Prostate gland (tissue), 2 donors: ENCODE measurements at regions not wholly inside any gene's neighbourhood (a gene's known extent, or its start where the extent isn't known, plus 50 kb on each side); places are given as distances from the start of the nearest gene placed in this dataset.

ENCODE experiments used
- DNase-seq: peaks from one replicate; pipeline ENCODE4 v3.0.0-alpha.2; 2019; ENCODE audit warnings: low spot score
- H3K27ac ChIP-seq, 2 donors: fragments of 200-600 bp; sonication (generic); 2 replicates each; pipeline ENCODE4 v1.5.1; 2017 to 2019
- H3K27me3 ChIP-seq: fragments of 200-600 bp; sonication (generic); replicated peaks from 2 replicates; pipeline ENCODE4 v1.5.1; 2019; ENCODE audit not compliant: insufficient read depth
- H3K36me3 ChIP-seq, 2 donors: fragments of 200-600 bp; sonication (generic); 1 replicate in 1 of 2; 2 replicates in 1 of 2; pipeline versions ENCODE4 v1.5.1 to v1.8.1; 2017 to 2019
- H3K4me1 ChIP-seq: fragments of 200-600 bp; sonication (generic); replicated peaks from 2 replicates; pipeline ENCODE4 v1.5.1; 2019
- H3K4me3 ChIP-seq, 2 donors: fragments of 200-600 bp; sonication (generic); 2 replicates each; pipeline ENCODE4 v1.5.1; 2017 to 2019
- H3K9me3 ChIP-seq: fragments of 200-600 bp; sonication (generic); 2 replicates; pipeline ENCODE4 v1.5.1; 2017
- POLR2A ChIP-seq: fragments of 450-650 bp; IDR thresholded peaks from one replicate; pipeline ENCODE4 v1.6.1; 2016; ENCODE audit warnings: antibody characterized with exemption, mild to moderate bottlenecking
- POLR2AphosphoS5 ChIP-seq: sonication (generic); formaldehyde crosslinking; IDR thresholded peaks from one replicate; pipeline ENCODE4 v1.6.1; 2017; ENCODE audit warnings: antibody characterized with exemption
- WGBS: methylation state at CpG from one replicate; pipeline ENCODE4 v1.1.5; 2018; 5-methylcytosine and 5-hydroxymethylcytosine counted together
- intact Hi-C: fragments of 100-400 bp; cut with DNase I; formaldehyde crosslinking; loops from one replicate; pipeline ENCODE4 v1.14.2; 2022
- TF ChIP-seq, protein P1 (sequence below), 4 experiments: fragments of 200-600 bp in 2 of 4; fragments of 450-650 bp in 2 of 4; sonication (generic) in 2 of 4; IDR thresholded peaks; 1 replicate in 3 of 4; 2 replicates in 1 of 4; pipeline ENCODE4 v1.5.1; 2016 to 2019; ENCODE audit warnings: antibody characterized with exemption in 4 of 4, mild to moderate bottlenecking in 2 of 4, moderate library complexity in 2 of 4

GRCh38 chr6:40688214-40688761, 101.1 kb upstream of the LRFN2 start:
- no peak overlapping the region for H3K27ac ChIP-seq
- intact Hi-C loops = no loop called here
- WGBS = 41% methylated on average over 7 of the region's 7 CpGs
- no peaks in the 10 kb centered on the region for H3K27me3 ChIP-seq
- H3K9me3 ChIP-seq = no peaks in the 10 kb centered on the region
- no peak overlapping the region for H3K4me3 ChIP-seq
- H3K4me1 ChIP-seq = no peaks in the 10 kb centered on the region
- TF ChIP-seq, protein P1, sequence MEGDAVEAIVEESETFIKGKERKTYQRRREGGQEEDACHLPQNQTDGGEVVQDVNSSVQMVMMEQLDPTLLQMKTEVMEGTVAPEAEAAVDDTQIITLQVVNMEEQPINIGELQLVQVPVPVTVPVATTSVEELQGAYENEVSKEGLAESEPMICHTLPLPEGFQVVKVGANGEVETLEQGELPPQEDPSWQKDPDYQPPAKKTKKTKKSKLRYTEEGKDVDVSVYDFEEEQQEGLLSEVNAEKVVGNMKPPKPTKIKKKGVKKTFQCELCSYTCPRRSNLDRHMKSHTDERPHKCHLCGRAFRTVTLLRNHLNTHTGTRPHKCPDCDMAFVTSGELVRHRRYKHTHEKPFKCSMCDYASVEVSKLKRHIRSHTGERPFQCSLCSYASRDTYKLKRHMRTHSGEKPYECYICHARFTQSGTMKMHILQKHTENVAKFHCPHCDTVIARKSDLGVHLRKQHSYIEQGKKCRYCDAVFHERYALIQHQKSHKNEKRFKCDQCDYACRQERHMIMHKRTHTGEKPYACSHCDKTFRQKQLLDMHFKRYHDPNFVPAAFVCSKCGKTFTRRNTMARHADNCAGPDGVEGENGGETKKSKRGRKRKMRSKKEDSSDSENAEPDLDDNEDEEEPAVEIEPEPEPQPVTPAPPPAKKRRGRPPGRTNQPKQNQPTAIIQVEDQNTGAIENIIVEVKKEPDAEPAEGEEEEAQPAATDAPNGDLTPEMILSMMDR (IDR thresholded peaks at IDR 0.05) = no peak
- TF ChIP-seq POLR2AphosphoS5 (no peak), POLR2A (no peak)
- no peaks in the 10 kb centered on the region for H3K36me3 ChIP-seq
- DNase-seq = no peak

DNA sequence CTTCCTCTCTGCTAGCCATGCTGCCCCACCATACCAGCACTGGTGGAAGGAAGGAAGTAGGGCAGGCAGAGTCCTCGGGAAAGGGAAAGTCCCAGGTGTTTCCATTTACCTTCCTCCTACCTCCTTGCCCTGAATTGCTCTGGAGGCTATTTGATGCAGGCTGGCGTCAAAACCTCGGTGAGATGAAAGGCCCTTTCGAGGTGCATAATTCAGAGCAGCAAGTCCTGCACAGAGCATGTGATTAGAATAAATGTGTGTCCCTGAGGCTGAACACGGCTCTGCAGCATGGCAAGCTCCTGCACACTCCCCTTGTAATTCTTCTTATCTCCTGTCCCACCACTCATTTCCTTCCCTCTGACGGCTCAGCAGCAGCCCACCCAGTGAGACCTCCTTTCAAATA, 98.7 kb upstream of the LRFN2 start:
- no peaks in the 10 kb centered on the region for H3K36me3 ChIP-seq
- H3K9me3 ChIP-seq = no peaks in the 10 kb centered on the region
- no peak for TF ChIP-seq POLR2AphosphoS5
- H3K27me3 ChIP-seq = no peaks in the 10 kb centered on the region
- intact Hi-C loops = no loop called here
- no peak overlapping the region for H3K27ac ChIP-seq
- H3K4me1 ChIP-seq = no peaks in the 10 kb centered on the region
- no peak overlapping the region for H3K4me3 ChIP-seq
- 31% methylated on average over 6 of the region's 6 CpGs for WGBS
- no peak for DNase-seq

DNA sequence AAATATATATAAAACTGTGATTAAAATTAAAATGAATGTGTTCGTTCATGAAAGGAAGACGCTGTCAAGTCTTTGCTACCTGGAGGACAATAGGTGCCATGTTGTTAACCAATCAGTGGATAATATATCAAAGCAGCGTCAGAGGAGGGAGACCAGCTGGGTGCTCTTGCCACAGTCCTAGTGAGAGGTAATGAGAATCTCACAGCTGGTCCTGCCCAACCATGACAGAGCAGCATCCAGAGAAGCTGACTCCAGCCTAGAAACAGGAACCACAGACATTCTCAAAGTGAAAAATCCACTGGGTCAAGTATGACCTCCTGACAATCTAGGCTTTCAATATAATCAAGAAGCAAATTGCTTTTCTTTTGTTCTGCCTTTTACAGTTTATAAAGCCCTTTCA, 94.5 kb upstream of the LRFN2 start:
- no peak for DNase-seq
- WGBS = 59% methylated on average over 3 of the region's 3 CpGs
- intact Hi-C loops = no loop called here
- no peaks in the 10 kb centered on the region for H3K27me3 ChIP-seq
- H3K27ac ChIP-seq = no peak overlapping the region
- H3K9me3 ChIP-seq = no peaks in the 10 kb centered on the region
- no peak overlapping the region for H3K4me3 ChIP-seq
- TF ChIP-seq, protein P1 (IDR thresholded peaks at IDR 0.05) = no peak
- TF ChIP-seq POLR2AphosphoS5 (no peak), POLR2A (no peak)
- H3K36me3 ChIP-seq = no peaks in the 10 kb centered on the region
- H3K4me1 ChIP-seq = no peaks in the 10 kb centered on the region

DNA sequence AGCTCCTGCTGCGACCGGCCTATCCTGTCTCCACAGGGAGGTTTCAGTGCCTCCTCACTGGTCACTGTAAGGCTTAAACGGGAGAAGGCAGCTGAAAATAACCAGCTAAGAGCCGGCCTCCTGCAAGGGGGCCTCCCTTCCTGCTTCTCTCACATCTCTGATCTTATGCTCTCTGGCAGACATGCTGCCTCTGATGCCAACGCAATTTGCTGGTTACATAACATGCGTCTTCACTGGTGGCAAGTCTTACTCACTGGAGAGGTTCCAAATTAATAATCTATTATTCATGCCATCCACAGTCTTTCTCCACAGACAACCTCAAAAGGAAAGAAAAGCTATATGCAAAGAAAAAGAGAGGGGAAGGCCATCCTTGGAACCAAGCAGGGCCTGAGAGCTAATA, 91.8 kb upstream of the LRFN2 start:
- intact Hi-C loops = no loop called here
- Histone ChIP-seq H3K4me1 (no peaks in the 10 kb centered on the region), H3K9me3 (no peaks in the 10 kb centered on the region), H3K27ac (no peak overlapping the region), H3K4me3 (no peak overlapping the region), H3K36me3 (no peaks in the 10 kb centered on the region), H3K27me3 (no peaks in the 10 kb centered on the region)
- DNase-seq = no peak
- 90% methylated on average over 6 of the region's 6 CpGs for WGBS
- TF ChIP-seq, protein P1 (IDR thresholded peaks at IDR 0.05) = no peak
- TF ChIP-seq POLR2A (no peak), POLR2AphosphoS5 (no peak)

DNA sequence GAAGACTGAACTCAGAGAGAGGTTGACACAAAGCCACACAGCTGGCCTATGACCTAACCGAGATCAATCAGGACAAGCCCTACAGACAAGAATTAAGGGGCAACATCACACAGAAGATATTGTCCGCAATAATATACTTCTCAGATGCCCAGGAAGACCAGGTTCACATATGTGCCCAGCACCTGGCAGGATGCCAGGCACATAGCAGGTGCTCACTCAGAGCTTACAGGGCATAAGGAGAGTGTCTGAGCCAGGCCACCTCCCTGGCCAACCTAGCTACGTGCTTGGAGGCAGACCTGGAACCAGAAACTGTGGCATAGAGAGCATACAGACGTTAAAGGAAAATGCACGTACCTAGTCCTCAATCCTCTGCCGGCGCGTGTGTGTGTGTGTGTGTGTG, 87.0 kb upstream of the LRFN2 start:
- Histone ChIP-seq H3K36me3 (no peaks in the 10 kb centered on the region), H3K27ac (no peak overlapping the region), H3K4me3 (no peak overlapping the region), H3K27me3 (no peaks in the 10 kb centered on the region), H3K4me1 (no peaks in the 10 kb centered on the region), H3K9me3 (no peaks in the 10 kb centered on the region)
- 87% methylated on average over 8 of the region's 8 CpGs for WGBS
- TF ChIP-seq POLR2A (no peak), POLR2AphosphoS5 (no peak)
- TF ChIP-seq, protein P1 (IDR thresholded peaks at IDR 0.05) = no peak
- intact Hi-C loops = no loop called here
- no peak for DNase-seq
